WTC11 (cell line): ENCODE measurements at regions not wholly inside any gene's neighbourhood (a gene's known extent, or its start where the extent isn't known, plus 50 kb on each side); places are given as distances from the start of the nearest gene placed in this dataset.

Experiments
- CTCF ChIP-seq: fragments of 200-600 bp; IDR thresholded peaks from 2 replicates; pipeline ENCODE4 v1.8.0; 2022; ENCODE audit warnings: antibody characterized with exemption
- HMGXB4 ChIP-seq: sonication (generic); formaldehyde crosslinking; IDR thresholded peaks from 2 replicates; pipeline ENCODE4 v1.8.1; 2023; ENCODE audit warnings: mild to moderate bottlenecking, moderate library complexity, missing genetic modification reagents
- IRF2 ChIP-seq: sonication (generic); formaldehyde crosslinking; IDR thresholded peaks from 2 replicates; pipeline ENCODE4 v1.8.0; 2022; ENCODE audit warnings: low read depth, missing genetic modification reagents, borderline replicate concordance
- SMAD3 ChIP-seq: sonication (generic); formaldehyde crosslinking; IDR thresholded peaks from 2 replicates; pipeline ENCODE4 v1.8.0; 2022; ENCODE audit warnings: missing genetic modification reagents, mild to moderate bottlenecking, borderline replicate concordance
- SP1 ChIP-seq: sonication (generic); formaldehyde crosslinking; conservative IDR thresholded peaks from 2 replicates; pipeline ENCODE4 v1.8.1; 2022; ENCODE audit warnings: missing genetic modification reagents
- TF ChIP-seq, protein P1 (sequence below): sonication (generic); formaldehyde crosslinking; IDR thresholded peaks from 2 replicates; pipeline ENCODE4 v1.8.1; 2023; ENCODE audit warnings: mild to moderate bottlenecking, missing genetic modification reagents, moderate library complexity

GRCh38 chr16:86011532-86011931 lies 112.6 kb downstream of the IRF8 start:
- TF ChIP-seq, protein P1, sequence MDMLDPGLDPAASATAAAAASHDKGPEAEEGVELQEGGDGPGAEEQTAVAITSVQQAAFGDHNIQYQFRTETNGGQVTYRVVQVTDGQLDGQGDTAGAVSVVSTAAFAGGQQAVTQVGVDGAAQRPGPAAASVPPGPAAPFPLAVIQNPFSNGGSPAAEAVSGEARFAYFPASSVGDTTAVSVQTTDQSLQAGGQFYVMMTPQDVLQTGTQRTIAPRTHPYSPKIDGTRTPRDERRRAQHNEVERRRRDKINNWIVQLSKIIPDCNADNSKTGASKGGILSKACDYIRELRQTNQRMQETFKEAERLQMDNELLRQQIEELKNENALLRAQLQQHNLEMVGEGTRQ (CRISPR knock-in tag): no peak
- TF ChIP-seq HMGXB4: no peak
- no peak for TF ChIP-seq IRF2 (CRISPR knock-in tag)
- no peak for TF ChIP-seq CTCF
- TF ChIP-seq SP1 (CRISPR knock-in tag): no peak
- TF ChIP-seq SMAD3: no peak
